ENCODE measurements at regions not wholly inside any gene's neighbourhood (a gene's known extent, or its start where the extent isn't known, plus 50 kb on each side); places are given as distances from the start of the nearest gene placed in this dataset.

DNA sequence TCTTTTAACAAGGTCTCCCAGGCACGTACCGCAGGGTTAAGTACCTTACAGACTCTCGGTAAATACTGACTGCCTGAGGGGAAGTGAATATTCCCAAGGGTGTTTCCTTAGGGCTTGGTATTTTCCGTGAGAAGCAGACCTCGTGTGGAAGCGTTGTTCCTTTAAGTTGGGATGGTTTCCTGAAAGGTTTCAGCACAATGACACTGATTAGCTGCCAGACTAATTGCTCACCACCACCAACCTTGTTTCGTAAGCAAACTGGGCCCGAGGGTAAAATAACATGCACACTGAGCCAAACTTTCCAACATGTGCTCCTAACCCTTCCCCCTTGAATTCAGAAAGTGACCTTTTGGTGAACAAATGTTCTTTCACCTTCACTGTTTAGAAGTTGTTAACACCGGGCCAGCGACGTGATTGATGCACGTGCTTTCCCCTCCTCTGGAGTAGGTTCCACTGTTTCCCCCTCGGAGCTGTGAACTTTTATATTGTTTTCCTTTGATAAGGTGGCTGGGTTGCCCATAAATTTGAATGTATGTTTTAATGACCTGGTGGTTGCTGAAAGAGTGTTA lies 128.1 kb upstream of the RPS23 start:
- DNase-seq (ENCODE audit: low spot score), result no peak
- POLR2A ChIA-PET, result interaction anchor here (0.7 kb wide), 1 partner anchor 10 kb away, joined by 6 read pairs; no protein-coding TSS in a partner anchor
- Mint-ChIP-seq H3K9me3 (peaks cover 21% of the 10 kb centered on the region), H3K4me3 (no peak overlapping the region), H3K36me3 (peaks cover 13% of the 10 kb centered on the region), H3K27me3 (ENCODE audit: low read depth) (peaks cover 4% of the 10 kb centered on the region; the same call in 1 of the 2 replicates), H3K27ac (peak overlapping the region; percentile 21; the same call in 1 of the 2 replicates), H3K4me1 (peaks cover 39% of the 10 kb centered on the region)
- ATAC-seq, result peak; percentile 74
- CTCF ChIA-PET, result no interaction called here
- TF ChIP-seq TCF7 (CRISPR knock-in tag; IDR thresholded peaks at IDR 0.05; ENCODE audit: low read depth), result no peak
- TF ChIP-seq, protein P1, sequence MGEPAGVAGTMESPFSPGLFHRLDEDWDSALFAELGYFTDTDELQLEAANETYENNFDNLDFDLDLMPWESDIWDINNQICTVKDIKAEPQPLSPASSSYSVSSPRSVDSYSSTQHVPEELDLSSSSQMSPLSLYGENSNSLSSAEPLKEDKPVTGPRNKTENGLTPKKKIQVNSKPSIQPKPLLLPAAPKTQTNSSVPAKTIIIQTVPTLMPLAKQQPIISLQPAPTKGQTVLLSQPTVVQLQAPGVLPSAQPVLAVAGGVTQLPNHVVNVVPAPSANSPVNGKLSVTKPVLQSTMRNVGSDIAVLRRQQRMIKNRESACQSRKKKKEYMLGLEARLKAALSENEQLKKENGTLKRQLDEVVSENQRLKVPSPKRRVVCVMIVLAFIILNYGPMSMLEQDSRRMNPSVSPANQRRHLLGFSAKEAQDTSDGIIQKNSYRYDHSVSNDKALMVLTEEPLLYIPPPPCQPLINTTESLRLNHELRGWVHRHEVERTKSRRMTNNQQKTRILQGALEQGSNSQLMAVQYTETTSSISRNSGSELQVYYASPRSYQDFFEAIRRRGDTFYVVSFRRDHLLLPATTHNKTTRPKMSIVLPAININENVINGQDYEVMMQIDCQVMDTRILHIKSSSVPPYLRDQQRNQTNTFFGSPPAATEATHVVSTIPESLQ (CRISPR knock-in tag; IDR thresholded peaks at IDR 0.05), result no peak
- TF ChIP-seq, protein P2, sequence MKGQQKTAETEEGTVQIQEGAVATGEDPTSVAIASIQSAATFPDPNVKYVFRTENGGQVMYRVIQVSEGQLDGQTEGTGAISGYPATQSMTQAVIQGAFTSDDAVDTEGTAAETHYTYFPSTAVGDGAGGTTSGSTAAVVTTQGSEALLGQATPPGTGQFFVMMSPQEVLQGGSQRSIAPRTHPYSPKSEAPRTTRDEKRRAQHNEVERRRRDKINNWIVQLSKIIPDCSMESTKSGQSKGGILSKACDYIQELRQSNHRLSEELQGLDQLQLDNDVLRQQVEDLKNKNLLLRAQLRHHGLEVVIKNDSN (CRISPR knock-in tag; IDR thresholded peaks at IDR 0.05), result no peak
- no peak for TF ChIP-seq MXD4 (CRISPR knock-in tag; IDR thresholded peaks at IDR 0.05; ENCODE audit: borderline replicate concordance)
- no peak for TF ChIP-seq ZNF232 (CRISPR knock-in tag; IDR thresholded peaks at IDR 0.05)
- no peak for TF ChIP-seq ZNF219 (CRISPR knock-in tag; IDR thresholded peaks at IDR 0.05; ENCODE audit: borderline replicate concordance)
- no peak for TF ChIP-seq ZBTB21 (CRISPR knock-in tag; IDR thresholded peaks at IDR 0.05; ENCODE audit: borderline replicate concordance)
- TF ChIP-seq, protein P3, sequence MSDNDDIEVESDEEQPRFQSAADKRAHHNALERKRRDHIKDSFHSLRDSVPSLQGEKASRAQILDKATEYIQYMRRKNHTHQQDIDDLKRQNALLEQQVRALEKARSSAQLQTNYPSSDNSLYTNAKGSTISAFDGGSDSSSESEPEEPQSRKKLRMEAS (CRISPR knock-in tag; IDR thresholded peaks at IDR 0.05), result no peak
- TF ChIP-seq ZNF138 (CRISPR knock-in tag; conservative IDR thresholded peaks at IDR 0.05), result no peak
- TF ChIP-seq, protein P4, sequence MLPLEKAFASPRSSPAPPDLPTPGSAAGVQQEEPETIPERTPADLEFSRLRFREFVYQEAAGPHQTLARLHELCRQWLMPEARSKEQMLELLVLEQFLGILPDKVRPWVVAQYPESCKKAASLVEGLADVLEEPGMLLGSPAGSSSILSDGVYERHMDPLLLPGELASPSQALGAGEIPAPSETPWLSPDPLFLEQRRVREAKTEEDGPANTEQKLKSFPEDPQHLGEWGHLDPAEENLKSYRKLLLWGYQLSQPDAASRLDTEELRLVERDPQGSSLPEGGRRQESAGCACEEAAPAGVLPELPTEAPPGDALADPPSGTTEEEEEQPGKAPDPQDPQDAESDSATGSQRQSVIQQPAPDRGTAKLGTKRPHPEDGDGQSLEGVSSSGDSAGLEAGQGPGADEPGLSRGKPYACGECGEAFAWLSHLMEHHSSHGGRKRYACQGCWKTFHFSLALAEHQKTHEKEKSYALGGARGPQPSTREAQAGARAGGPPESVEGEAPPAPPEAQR (CRISPR knock-in tag; IDR thresholded peaks at IDR 0.05), result no peak
- TF ChIP-seq, protein P5, sequence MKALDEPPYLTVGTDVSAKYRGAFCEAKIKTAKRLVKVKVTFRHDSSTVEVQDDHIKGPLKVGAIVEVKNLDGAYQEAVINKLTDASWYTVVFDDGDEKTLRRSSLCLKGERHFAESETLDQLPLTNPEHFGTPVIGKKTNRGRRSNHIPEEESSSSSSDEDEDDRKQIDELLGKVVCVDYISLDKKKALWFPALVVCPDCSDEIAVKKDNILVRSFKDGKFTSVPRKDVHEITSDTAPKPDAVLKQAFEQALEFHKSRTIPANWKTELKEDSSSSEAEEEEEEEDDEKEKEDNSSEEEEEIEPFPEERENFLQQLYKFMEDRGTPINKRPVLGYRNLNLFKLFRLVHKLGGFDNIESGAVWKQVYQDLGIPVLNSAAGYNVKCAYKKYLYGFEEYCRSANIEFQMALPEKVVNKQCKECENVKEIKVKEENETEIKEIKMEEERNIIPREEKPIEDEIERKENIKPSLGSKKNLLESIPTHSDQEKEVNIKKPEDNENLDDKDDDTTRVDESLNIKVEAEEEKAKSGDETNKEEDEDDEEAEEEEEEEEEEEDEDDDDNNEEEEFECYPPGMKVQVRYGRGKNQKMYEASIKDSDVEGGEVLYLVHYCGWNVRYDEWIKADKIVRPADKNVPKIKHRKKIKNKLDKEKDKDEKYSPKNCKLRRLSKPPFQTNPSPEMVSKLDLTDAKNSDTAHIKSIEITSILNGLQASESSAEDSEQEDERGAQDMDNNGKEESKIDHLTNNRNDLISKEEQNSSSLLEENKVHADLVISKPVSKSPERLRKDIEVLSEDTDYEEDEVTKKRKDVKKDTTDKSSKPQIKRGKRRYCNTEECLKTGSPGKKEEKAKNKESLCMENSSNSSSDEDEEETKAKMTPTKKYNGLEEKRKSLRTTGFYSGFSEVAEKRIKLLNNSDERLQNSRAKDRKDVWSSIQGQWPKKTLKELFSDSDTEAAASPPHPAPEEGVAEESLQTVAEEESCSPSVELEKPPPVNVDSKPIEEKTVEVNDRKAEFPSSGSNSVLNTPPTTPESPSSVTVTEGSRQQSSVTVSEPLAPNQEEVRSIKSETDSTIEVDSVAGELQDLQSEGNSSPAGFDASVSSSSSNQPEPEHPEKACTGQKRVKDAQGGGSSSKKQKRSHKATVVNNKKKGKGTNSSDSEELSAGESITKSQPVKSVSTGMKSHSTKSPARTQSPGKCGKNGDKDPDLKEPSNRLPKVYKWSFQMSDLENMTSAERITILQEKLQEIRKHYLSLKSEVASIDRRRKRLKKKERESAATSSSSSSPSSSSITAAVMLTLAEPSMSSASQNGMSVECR (CRISPR knock-in tag; IDR thresholded peaks at IDR 0.05; ENCODE audit: borderline replicate concordance), result no peak
- TF ChIP-seq, protein P6, sequence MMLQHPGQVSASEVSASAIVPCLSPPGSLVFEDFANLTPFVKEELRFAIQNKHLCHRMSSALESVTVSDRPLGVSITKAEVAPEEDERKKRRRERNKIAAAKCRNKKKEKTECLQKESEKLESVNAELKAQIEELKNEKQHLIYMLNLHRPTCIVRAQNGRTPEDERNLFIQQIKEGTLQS (CRISPR knock-in tag; conservative IDR thresholded peaks at IDR 0.05), result no peak

DNA sequence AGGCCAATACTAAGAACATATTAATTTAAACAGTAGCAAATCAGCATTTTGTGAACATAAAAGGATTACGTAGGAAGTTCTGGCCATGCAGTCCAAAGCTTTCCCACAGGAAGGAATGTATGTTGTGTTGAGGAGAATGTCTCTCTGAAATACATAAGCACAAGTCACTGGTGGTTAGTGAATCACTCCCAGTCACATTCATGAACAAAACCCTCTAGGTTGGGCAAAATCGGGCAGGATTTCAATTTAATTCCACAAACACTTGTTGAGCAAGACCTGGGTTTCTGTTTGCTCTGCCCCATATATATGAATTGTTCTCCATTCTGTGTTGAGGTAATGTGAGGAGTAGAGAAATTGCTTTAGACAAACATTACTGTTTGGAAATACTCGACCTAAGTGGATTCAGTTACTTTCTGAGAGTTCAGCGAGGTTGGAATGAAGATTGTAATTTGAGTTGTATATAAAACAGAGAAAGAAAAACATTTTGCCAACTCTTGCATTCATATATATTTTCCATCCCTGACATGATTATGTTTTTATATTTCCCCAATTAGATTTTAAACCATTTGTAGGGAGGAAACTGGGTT lies 127.6 kb upstream of the RPS23 start:
- Mint-ChIP-seq H3K36me3 (peaks cover 13% of the 10 kb centered on the region), H3K4me1 (peaks cover 39% of the 10 kb centered on the region), H3K27ac (peak overlapping the region; percentile 21; the same call in 1 of the 2 replicates), H3K9me3 (peaks cover 21% of the 10 kb centered on the region), H3K4me3 (no peak overlapping the region), H3K27me3 (ENCODE audit: low read depth) (peaks cover 4% of the 10 kb centered on the region; the same call in 1 of the 2 replicates)
- ATAC-seq, result no peak
- ChIA-PET POLR2A (no interaction called here), CTCF (no interaction called here)
- no peak for DNase-seq (ENCODE audit: low spot score)
- TF ChIP-seq, protein P7, sequence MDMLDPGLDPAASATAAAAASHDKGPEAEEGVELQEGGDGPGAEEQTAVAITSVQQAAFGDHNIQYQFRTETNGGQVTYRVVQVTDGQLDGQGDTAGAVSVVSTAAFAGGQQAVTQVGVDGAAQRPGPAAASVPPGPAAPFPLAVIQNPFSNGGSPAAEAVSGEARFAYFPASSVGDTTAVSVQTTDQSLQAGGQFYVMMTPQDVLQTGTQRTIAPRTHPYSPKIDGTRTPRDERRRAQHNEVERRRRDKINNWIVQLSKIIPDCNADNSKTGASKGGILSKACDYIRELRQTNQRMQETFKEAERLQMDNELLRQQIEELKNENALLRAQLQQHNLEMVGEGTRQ (CRISPR knock-in tag; IDR thresholded peaks at IDR 0.05), result no peak
- TF ChIP-seq JUN (CRISPR knock-in tag; IDR thresholded peaks at IDR 0.05) (no peak), ZNF219 (CRISPR knock-in tag; IDR thresholded peaks at IDR 0.05; ENCODE audit: borderline replicate concordance) (no peak), FOXK1 (CRISPR knock-in tag; IDR thresholded peaks at IDR 0.05) (no peak), ESRRA (CRISPR knock-in tag; IDR thresholded peaks at IDR 0.05; ENCODE audit: borderline replicate concordance) (no peak), OVOL2 (CRISPR knock-in tag; IDR thresholded peaks at IDR 0.05; ENCODE audit: borderline replicate concordance) (no peak), MXD4 (CRISPR knock-in tag; IDR thresholded peaks at IDR 0.05; ENCODE audit: borderline replicate concordance) (no peak)
- TF ChIP-seq, protein P8, sequence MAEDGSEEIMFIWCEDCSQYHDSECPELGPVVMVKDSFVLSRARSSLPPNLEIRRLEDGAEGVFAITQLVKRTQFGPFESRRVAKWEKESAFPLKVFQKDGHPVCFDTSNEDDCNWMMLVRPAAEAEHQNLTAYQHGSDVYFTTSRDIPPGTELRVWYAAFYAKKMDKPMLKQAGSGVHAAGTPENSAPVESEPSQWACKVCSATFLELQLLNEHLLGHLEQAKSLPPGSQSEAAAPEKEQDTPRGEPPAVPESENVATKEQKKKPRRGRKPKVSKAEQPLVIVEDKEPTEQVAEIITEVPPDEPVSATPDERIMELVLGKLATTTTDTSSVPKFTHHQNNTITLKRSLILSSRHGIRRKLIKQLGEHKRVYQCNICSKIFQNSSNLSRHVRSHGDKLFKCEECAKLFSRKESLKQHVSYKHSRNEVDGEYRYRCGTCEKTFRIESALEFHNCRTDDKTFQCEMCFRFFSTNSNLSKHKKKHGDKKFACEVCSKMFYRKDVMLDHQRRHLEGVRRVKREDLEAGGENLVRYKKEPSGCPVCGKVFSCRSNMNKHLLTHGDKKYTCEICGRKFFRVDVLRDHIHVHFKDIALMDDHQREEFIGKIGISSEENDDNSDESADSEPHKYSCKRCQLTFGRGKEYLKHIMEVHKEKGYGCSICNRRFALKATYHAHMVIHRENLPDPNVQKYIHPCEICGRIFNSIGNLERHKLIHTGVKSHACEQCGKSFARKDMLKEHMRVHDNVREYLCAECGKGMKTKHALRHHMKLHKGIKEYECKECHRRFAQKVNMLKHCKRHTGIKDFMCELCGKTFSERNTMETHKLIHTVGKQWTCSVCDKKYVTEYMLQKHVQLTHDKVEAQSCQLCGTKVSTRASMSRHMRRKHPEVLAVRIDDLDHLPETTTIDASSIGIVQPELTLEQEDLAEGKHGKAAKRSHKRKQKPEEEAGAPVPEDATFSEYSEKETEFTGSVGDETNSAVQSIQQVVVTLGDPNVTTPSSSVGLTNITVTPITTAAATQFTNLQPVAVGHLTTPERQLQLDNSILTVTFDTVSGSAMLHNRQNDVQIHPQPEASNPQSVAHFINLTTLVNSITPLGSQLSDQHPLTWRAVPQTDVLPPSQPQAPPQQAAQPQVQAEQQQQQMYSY (CRISPR knock-in tag; IDR thresholded peaks at IDR 0.05), result no peak
